ENCODE measurements at regions not wholly inside any gene's neighbourhood (a gene's known extent, or its start where the extent isn't known, plus 50 kb on each side); places are given as distances from the start of the nearest gene placed in this dataset.

DNA sequence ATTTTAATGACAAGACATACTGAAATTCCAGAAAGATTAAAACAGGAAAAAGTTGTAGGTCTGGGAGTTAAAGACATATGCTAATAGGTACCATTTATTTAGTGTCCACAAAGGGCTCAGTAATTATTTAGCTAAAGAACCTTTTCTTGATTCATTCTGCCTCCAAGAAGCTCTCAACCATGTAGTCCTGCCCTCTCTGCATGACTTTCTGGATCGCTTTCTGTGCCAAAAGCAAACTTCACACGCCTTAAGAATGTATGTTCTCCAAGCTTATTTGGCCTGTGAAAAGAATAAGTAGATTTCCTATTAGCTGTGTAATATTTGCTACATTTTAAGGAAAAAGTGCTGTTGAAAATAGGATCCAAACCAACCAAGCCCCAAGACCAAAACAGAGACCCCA, 291.7 kb downstream of the C12orf75 start:
- no peaks in the 10 kb centered on the region for H3K27me3 ChIP-seq
- 62 to 63% methylated on average over 2 of the region's 2 CpGs for WGBS, 2 donors (ENCODE audit: low coverage in 1 of 2)
- no peaks in the 10 kb centered on the region for H3K36me3 ChIP-seq
- no peak for TF ChIP-seq POLR2AphosphoS5 (IDR thresholded peaks at IDR 0.05)
- TF ChIP-seq POLR2A (IDR thresholded peaks at IDR 0.05), result no peak
- TF ChIP-seq, protein P1, sequence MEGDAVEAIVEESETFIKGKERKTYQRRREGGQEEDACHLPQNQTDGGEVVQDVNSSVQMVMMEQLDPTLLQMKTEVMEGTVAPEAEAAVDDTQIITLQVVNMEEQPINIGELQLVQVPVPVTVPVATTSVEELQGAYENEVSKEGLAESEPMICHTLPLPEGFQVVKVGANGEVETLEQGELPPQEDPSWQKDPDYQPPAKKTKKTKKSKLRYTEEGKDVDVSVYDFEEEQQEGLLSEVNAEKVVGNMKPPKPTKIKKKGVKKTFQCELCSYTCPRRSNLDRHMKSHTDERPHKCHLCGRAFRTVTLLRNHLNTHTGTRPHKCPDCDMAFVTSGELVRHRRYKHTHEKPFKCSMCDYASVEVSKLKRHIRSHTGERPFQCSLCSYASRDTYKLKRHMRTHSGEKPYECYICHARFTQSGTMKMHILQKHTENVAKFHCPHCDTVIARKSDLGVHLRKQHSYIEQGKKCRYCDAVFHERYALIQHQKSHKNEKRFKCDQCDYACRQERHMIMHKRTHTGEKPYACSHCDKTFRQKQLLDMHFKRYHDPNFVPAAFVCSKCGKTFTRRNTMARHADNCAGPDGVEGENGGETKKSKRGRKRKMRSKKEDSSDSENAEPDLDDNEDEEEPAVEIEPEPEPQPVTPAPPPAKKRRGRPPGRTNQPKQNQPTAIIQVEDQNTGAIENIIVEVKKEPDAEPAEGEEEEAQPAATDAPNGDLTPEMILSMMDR (IDR thresholded peaks at IDR 0.05), result no peak
- no peak for TF ChIP-seq EP300 (IDR thresholded peaks at IDR 0.05)
- ATAC-seq, result no peak
- H3K27ac ChIP-seq, result no peak overlapping the region
- H3K4me3 ChIP-seq, result no peak overlapping the region
- H3K4me1 ChIP-seq, result no peaks in the 10 kb centered on the region
- no peaks in the 10 kb centered on the region for H3K9me3 ChIP-seq

DNA sequence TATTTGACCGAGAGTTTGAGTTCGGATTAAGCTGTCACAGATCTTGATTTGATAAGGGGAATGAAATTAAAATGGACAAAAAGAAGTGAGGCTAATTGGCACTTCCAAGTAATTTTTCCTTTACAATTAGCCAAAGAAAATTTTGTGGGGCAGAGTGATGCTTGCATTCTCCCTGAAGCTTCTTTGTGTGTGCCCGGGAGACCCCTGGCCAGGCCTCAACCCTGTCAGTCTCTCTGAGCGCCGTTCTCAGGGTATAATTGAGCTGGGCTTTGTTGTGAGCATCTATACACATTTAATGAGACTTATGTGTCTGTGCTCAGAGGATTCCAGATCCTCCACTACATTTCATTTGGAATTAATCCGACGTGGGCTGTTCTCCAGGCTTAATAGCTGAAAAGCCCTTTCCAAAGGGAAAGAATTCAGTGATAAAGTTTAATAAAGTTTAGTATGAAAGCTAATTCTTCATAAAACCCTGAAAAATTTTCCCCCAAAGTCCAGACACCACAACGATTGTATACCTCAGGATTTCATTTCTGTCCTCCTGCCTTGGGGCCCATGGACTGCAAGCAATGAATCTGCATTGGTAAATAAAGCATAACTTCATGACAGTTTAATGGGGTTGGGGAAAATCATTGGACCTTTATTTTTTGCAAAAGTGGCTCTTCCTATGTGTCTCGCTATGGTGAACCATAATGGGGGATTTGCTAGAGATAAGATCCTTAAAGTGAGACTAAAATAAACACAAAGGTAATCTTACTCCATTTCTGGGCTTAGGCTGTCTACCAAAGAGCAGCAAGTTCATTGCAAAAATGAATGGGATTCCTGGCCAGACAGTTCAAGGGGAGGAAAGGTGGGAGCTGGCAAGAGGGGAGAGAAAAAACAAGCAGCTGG, 292.6 kb downstream of the C12orf75 start:
- no peaks in the 10 kb centered on the region for H3K4me1 ChIP-seq
- H3K9me3 ChIP-seq, result no peaks in the 10 kb centered on the region
- TF ChIP-seq EP300 (IDR thresholded peaks at IDR 0.05) (no peak), POLR2AphosphoS5 (IDR thresholded peaks at IDR 0.05) (no peak)
- H3K27ac ChIP-seq, result no peak overlapping the region
- H3K4me3 ChIP-seq, result no peak overlapping the region
- H3K36me3 ChIP-seq, result no peaks in the 10 kb centered on the region
- H3K27me3 ChIP-seq, result peaks cover 6% of the 10 kb centered on the region
- ATAC-seq, result no peak
- 82 to 95% methylated on average over 9 of the region's 9 CpGs for WGBS, 2 donors (ENCODE audit: low coverage in 1 of 2)

DNA sequence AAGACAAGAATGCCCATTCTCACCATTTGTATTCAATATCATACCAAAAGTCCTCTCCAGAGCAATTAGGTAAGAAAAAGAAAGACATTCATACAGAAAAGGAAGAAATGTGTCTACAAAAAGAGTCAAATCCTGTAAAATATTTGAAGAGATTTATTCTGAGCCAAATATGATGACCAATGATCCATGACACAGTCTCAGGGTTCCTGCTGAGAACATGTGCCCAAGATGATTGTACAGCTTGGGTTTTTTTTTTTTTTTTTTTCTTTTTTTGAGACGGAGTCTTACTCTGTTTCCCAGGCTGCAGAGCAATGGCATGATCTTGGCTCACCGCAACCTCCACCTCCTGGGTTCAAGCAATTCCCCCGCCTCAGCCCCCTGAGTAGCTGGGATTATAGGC, 296.2 kb downstream of the C12orf75 start:
- Histone ChIP-seq H3K27ac (no peak overlapping the region), H3K9me3 (no peaks in the 10 kb centered on the region), H3K4me1 (no peaks in the 10 kb centered on the region), H3K27me3 (peaks cover 6% of the 10 kb centered on the region), H3K36me3 (no peaks in the 10 kb centered on the region), H3K4me3 (no peak overlapping the region)
- no peak for ATAC-seq
- TF ChIP-seq, protein P1 (IDR thresholded peaks at IDR 0.05), result no peak
- no peak for TF ChIP-seq POLR2A (IDR thresholded peaks at IDR 0.05)
- 96 to 100% methylated on average over 2 to 3 of the region's 3 CpGs for WGBS, 2 donors (ENCODE audit: low coverage in 1 of 2)

DNA sequence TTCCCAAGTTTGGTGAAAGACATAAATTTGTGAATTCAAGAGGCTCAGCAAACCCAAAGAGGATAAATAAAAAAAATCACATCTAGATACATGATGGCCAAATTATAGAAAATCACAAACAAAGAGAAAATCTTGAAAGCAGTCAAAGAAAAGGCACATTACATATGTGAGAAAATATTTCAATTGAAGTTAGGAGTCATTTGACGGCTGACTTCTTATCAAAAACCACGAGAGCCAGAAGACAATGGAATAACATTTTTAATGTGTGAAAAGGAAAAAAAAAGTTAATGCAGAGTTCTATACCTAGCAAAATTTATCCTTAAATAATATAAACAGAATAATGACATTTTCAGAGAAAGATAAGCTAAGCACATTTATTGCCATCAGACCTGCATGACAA, 307.0 kb downstream of the C12orf75 start:
- Histone ChIP-seq H3K36me3 (no peaks in the 10 kb centered on the region), H3K4me1 (no peaks in the 10 kb centered on the region), H3K9me3 (no peaks in the 10 kb centered on the region), H3K4me3 (no peak overlapping the region), H3K27me3 (no peaks in the 10 kb centered on the region), H3K27ac (no peak overlapping the region)
- WGBS, 2 donors (ENCODE audit: low coverage in 1 of 2), result 67 to 76% methylated on average over 2 of the region's 2 CpGs
- no peak for ATAC-seq
- TF ChIP-seq, protein P1 (IDR thresholded peaks at IDR 0.05), result no peak
- no peak for TF ChIP-seq POLR2AphosphoS5 (IDR thresholded peaks at IDR 0.05)
- no peak for TF ChIP-seq POLR2A (IDR thresholded peaks at IDR 0.05)
- TF ChIP-seq EP300 (IDR thresholded peaks at IDR 0.05), result no peak

DNA sequence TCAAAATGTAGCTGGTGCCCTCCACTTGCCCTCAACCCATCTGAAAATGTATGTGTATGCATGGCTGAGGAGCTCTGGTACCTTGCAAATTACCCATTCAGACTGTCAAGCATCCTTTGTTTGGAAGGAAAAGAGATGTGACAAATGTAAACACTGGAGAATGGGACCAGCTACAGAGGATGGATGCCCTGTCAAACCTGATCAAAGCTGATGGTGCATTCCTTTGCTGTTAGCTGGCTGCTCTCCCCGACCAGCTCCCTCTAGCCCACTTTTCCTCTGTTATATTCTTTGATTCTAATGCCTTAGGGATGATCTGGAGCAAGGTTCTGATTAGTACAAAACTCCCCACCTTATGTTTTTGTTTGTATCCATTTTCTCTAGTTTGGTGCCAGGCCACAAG, 310.3 kb downstream of the C12orf75 start:
- no peaks in the 10 kb centered on the region for H3K9me3 ChIP-seq
- no peak overlapping the region for H3K4me3 ChIP-seq
- H3K27me3 ChIP-seq, result no peaks in the 10 kb centered on the region
- no peak overlapping the region for H3K27ac ChIP-seq
- no peak for ATAC-seq
- H3K36me3 ChIP-seq, result no peaks in the 10 kb centered on the region
- TF ChIP-seq EP300 (IDR thresholded peaks at IDR 0.05) (no peak), POLR2AphosphoS5 (IDR thresholded peaks at IDR 0.05) (no peak), POLR2A (IDR thresholded peaks at IDR 0.05) (no peak)
- TF ChIP-seq, protein P1 (IDR thresholded peaks at IDR 0.05), result no peak
- WGBS, 2 donors (ENCODE audit: low coverage in 1 of 2), result 60% methylated on average over 1 of the region's 1 CpG; no CpG with 5 or more reads in 1 of the 2 donors
- no peaks in the 10 kb centered on the region for H3K4me1 ChIP-seq
